HG03135 (cell line): ENCODE measurements at regions not wholly inside any gene's neighbourhood (a gene's known extent, or its start where the extent isn't known, plus 50 kb on each side); places are given as distances from the start of the nearest gene placed in this dataset.

Experiments
- ATAC-seq: cut with Tn5 transposase; IDR thresholded peaks from one replicate; pipeline ENCODE4 v1.9.1; 2021; ENCODE audit warnings: mild to moderate bottlenecking, moderate library complexity; ENCODE audit not compliant: unreplicated experiment

DNA sequence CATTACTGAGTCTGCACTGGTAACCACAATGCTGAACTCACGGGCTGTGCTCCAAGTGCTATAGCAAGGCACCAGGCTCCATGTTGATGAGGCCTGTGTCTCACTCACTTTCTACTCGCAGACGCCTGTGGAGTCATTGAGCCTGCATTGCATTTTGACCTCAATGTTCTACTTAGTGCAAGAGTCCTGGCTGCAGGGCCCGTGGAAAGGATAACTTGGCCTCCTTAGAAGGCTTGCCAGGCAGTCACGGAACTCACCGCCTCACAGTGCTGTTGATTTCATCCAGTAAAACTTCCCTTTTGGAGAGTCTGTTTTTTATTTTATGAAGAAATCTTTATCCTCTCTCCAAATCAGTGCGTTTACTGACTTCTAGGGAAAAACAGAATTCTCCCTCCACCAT, 290.4 kb downstream of the RNF144A start:
- no peak for ATAC-seq

DNA sequence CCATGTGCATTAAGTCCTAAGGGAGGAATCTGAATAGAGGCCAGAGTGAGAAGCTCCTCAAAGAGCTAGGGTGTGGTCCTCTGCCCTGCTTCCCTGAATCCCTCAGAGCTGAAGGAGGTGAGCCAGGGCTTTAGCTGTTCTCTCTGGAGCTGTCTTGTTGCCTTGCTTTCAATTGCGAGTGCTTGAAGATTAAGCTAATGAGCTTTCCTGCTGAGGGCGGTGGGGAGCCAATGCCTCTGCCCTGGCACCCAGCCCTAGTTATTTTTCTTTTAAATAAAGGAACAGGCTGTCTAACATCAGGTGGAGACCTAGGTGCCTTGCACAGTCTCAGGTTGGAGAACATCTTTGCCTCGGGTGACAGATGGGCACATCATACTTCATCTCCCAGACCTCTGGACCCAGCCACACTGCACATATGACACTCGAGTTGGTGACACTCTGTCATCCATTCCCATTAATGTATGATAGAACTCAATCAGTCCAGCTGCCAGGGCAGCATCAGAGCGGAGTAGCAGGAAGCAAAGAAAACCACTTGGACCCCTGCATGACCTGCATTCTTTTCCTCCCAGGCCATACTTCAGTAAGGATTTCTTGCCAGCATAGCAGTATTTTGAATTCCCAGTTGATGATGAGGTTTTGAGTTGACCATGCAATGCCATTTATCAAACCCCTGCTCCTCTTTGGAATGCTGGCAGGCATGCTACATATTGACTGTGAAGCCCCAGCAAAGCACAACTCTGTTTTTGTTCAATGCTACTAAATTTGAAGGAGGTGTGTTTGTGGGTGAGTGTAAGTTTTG, 292.7 kb downstream of the RNF144A start:
- ATAC-seq = no peak

DNA sequence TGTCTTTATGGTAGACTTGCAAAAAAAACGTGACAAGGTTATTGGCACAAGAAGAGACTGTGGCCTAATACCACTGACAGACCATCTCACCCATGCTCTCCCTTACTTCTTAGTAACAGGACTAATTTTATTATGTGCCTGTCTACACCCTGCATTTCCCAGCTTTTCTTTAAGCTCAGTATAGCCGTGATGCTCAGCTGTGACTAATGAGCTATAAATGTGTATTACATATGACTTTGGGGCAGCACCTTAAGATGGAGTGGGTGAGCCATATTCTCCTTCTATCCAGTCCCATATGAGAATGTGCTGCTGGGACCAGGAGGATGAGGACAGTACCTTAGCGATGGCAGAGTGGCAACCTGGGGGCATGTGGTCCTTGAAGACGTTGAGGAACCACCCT, 293.5 kb downstream of the RNF144A start:
- no peak for ATAC-seq

DNA sequence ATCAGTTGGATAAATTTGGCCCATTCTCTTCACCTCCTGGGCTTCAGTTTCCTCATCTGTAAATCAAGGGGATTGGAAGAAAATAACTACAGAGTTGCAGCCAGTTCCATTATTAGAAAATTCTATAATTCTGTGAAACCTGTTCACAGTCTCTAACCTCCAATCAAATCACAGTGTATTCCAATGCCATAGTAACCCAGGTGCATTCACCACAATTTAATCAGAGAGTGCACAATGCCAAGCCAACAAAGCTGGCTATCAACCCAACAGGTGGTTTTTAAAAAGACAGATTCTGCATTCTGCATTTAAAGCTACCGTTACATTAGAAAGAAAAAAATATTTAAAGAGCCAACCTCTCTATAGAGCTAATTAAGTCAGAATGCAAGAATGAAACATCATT, 308.6 kb downstream of the RNF144A start:
- no peak for ATAC-seq

DNA sequence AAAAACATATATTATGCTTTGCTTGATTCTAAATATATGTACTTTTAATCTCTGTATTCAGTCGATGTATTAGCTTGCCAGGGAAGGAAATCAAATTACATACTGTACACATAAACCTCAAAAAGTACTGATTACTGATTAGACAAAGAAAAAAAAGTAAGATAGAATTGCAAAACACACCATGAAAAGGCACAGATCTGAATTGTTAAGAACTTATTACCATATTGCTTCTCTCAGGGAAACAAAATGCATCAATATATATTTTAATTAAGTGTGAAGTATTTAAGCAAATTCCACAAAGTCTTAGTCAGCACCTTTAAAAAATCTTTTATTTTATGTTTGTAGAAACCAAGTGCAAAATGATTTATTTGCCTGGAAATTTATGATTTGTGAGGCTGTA, 309.3 kb downstream of the RNF144A start:
- no peak for ATAC-seq

DNA sequence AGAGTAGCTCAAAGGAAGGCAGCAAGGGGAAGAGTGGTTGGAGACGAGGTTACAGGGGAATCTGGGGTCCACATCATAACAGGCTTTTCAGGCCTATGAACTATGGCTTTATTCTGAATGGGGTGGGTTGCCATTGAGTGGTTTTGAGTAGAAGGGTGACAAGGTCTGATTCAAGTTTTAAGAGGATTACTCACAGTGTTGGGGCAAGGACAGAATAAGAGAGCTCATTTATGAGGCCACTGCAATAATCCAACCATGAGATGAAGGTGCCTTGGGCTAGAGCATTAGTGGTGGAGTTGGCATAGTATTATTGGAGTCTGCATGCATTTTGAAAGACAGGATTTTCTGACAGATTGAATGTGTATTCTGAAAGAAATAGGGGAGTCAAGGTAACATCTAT, 315.9 kb downstream of the RNF144A start:
- no peak for ATAC-seq

DNA sequence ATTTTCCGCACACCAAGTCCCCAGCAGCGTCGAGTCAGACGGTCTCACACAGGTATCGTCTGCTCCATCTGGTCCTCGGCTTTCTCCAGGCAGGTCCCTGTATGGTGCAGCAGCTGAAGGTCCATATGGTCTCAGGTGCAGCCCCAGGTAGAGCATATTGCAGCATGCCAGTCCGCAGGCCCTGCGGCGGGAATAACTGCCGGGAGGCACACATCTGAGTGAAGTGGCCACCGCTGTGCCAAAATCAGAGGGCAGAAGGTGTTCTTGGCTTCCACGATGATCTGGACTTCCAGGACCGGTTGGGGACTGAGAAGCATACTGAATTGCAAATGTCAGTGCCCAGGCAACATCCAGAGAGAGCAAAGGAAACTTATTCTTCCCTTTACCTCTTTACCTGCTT, 320.3 kb downstream of the RNF144A start:
- no peak for ATAC-seq

DNA sequence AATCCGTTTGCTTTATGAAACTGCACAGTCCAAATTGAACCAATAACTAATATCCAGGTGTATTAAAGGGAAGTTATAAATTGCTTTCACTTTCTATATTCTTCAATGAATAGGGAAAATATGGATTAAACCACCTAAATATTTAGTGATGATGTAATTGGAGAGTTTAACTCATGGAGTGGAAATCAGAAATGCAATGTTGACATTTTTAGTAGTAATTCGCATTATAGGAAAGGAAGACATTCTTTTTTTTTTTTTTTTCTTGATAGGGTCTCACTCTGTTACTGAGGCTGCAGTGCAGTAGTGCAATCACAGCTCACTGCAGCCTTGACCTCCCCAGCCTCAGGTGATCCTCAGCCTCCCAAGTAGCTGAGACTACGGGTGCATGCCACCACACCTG, 321.9 kb downstream of the RNF144A start:
- ATAC-seq = no peak

DNA sequence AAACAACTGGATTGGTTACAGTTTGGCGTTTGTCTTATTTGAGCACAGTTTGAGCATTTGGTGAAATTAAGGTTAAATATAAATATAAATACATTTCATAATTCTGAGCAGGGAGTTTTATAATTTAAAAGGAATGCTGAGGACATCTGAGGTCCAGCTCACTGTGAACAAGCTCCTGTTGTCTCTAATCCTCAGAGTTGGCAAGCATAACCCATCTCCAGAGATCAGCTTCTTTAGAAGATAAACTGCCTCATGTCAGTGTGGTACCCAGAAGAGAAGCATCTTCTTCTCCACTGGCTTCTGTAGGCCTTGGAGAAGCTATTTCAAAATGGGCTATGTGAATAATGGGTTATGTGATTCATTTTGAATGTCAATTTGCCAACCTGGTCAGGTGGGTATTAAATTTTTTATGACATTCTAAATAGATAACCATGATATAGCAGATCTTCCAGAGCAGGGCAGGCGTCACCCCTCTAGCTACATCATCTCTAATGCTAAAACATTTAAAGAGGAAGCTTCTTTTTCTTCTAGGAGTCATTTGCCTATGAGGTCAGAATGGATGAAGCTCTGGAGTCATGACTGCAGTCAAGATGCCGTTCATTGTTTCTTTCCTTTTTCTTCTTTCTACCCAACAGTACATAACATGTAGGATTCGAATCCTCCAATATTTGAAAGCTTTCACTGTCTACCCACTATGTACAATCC, 324.0 kb downstream of the RNF144A start:
- no peak for ATAC-seq

DNA sequence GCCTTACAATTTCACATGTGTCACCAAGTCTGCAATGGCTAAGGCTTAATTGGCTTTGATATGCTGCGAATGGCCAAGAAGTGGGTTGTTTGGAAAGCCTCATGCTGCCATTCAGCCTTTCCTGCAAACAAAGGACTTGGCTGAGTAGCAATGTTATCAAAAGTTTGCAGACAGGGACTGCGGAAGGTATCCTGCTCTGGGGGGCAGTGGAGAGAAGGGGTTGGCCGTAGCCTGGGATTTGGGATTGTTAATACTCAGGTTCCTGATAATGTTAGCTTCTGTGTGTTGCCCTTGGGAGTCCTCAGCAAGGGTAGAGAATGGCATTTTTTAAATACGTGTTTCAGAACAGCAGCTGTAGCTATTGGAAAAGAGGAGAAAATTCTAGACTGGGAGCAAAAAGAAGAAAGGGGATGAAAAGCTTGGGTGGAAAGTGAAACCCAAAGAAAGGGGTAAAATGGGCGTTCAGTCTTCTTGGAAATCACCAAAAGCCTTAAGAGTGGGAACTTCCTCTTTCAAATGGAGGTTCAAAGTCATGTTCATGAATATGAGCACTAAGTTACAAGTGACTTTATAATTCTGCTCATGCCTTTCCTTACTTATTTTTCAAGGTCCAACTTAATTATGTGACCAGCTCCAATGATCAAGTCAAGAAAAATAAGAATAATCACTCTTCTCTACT, 325.1 kb downstream of the RNF144A start:
- ATAC-seq = no peak

DNA sequence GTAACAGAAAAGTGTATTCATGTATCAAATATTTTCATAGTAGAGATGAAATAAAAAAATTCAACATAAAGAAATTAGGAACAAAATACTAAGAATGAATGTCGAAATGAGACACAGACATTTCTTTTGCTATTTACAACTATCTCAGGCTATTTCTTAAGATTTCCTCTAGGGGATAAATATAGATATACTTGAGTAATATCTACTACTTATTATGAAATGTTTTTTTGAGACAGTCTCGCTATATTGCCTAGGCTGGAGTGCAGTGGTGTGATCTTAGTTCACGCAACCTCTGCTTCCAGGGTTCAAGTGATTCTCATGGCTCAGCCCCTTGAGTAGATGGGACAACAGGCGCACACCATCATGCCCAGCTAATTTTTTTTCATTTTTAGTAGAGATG, 326.1 kb downstream of the RNF144A start:
- no peak for ATAC-seq

DNA sequence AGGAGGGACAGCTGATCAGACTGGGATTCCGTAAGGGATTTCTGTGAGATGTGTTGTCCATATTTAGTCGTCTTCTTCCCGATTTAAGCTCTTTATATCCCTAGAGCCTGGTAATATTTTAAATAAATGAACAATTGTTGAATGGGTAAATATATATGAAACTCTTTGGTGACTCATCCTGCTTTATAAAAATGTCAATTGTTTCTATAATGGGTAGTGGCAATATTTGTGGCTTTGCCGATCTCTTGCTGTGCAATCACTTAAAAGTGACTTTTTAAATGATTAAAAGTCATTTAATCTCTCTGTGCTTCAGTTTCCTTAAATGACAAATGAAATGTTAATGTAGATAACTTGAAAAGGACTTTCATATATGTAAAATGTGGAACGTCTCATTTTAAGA, 339.2 kb downstream of the RNF144A start:
- ATAC-seq = no peak

DNA sequence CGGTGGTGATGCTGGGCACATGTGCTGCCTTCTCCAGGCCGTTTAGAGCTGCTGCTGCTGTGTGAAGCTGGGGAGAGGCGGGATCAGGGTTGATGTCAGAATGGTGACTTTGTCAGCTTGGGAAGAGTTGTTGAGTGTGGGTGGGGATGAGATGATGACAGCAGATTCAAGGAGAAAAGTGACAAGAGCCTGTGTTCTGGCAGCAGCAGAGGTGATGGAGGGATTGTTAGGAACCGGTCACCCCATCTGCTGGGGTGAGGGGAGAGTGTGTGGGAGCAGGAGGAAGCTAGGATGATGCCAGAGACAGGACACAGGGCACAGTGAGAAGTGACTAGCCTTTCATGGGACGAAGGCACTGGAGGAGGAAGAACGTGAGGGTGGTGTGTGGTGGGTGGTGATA, 345.5 kb downstream of the RNF144A start:
- no peak for ATAC-seq

DNA sequence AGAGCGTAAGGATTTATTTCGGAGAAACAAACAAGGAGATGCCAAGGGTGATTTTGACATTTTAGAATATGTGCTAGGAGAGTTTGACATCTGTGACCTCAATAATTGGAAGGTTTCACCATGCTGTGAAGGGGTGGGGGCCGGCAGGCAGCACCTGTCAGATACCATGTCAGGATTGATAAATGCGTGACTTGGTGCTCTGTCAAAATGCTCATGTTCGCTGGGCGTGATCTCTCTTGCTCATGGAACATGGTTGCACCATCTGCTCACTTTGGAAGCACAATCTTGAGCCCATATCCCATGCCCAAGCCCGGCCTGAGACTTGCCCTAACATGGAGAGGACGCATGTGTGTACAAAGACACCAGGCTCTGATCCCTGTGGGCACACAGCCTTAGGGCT, 347.6 kb downstream of the RNF144A start:
- no peak for ATAC-seq

DNA sequence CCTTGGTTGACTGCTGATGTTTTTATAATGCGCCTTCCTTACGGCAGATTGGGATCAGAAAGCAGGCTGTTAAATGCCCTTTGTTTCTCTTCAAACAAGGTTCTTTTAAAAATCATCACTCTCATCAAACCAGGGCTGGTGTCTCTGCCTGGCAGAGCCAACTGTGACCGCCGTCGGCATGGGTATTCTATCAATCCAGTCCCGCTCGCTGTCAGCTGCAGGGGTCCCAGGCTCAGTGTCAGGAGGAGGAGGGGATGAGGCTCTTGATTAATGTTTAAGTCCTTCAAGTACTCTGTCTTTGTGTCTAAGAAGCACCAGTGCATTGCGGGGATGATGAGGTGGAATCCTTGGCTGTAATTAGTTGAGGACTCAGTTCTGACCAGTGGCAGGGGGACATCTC, 348.1 kb downstream of the RNF144A start:
- no peak for ATAC-seq

DNA sequence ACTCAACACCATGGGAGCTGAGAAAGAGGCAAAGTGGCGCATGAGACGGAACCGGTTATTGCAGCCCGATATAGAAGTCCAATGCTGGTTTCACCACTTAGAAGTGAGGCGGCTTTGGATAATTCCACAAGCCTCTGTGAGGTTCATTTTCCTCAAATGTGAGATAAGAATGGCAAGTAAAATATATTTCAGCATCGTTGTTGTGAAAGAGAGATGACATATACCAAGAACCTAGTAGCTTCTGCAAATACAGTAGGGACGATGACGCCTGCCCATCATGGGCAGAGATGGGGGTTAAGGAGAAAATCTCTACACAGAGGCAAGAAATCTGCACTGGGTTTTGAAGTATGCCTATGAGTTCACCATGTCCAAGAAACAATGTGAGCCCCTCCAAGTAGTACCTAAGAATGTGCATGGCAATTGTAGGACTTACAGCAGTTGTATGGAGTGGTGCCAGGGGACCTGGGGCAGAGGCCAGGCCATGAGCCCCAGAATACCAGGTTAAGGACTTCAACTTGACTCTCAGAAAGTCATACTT, 352.0 kb downstream of the RNF144A start:
- ATAC-seq = no peak

DNA sequence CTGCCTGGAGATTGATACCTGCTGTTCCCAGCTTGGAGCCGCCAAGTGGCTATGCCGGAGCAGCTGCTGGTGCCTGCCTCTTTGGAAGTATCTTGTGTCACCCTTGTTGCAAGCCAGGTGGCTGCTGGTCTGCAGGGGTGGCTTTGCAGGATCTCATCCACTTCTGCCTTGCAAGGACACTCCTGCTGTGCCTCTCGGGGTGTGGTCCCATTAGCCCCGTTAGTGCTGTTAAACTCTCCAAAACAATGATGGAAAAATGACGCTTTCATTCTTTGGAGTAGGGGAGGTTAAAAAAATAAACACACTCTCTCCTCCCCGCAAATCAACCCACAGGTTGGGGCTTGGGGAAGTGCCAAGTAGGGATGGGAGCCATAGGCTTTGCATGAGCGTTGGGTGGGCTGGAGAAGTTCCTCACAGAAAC, 352.8 kb downstream of the RNF144A start:
- no peak for ATAC-seq

DNA sequence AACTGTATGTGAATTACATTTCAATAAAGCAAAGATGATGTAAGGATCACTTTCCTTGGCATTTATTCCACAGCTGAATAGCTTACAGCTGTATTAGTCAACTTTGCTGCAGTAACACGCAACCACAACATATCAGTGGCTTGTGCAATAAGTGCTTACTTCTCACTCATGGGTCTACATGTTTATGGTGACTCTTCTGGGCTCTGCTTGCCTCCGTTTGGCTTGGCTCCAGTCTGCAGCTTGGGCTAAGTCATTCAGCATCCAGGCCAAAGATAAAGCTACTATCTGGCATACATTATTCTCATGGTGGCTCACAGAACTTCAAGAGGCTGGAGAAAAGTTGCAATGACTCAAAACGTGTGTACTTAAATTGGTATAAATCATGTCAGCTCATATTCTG, 355.0 kb downstream of the RNF144A start:
- no peak for ATAC-seq

DNA sequence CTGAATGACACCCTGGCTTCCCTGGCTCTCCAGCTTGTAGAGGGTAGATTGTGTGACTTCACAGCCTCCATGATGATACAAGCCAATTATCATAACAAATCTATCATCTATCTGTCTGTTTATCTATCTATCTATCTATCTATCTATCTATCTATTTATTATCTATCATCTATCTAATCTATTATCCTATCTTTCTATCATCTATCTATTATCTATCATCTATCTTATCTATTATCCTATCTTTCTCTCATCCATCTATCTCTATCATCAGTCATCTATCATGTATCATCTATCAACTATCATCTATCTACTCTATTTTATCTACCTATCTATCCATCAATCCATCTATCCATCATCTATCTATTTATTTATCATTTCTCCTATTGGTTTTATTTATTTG, 361.8 kb downstream of the RNF144A start:
- no peak for ATAC-seq

DNA sequence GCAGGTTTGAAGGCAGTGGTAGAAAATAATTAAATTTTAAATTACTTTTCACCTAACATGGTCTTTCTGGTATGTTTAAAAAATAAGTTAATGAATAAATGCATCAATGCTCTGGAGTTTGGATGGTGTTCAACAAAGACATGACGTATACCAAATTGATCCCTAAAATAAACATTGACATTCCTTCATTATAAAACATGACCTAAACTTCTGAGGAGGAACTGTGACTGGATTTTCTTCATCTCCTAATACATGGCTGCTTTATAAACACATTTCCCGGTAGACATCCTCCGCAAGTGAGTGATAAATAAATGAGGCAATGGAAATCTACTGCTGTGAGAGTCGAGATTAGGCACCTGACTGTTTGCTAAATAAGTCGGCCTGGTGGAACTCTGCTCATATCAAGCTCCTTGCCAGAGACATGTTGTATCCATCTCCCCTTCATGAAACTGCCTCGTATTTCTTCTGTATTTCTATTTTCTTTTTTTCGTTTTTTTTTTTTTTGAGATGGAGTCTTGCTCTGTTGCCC, 362.3 kb downstream of the RNF144A start:
- no peak for ATAC-seq

DNA sequence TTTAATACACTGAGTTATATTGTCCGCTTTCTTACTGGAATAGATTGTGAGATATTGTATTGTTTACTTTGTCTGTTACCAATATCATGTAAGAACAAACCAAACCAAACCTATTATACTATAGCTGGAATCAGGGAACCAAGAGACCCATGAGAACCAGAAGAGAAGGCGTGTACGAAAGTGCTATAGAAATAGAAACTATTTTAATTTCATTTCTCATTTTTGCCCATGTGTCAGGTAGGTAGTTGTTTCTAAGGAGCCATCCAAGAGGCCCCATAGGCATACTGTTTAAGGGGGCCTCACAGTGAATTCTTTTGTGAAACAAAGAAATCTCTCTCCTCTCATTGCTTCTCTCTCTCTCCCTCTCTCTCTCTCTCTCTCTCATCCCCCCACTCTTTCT, 363.6 kb downstream of the RNF144A start:
- no peak for ATAC-seq
